Keratinocyte (primary cell): ENCODE measurements at regions not wholly inside any gene's neighbourhood (a gene's known extent, or its start where the extent isn't known, plus 50 kb on each side); places are given as distances from the start of the nearest gene placed in this dataset.

Source experiments
- DNase-seq: peaks from one replicate; pipeline ENCODE4 v3.0.0-alpha.2; 2011; ENCODE audit warnings: low read depth, missing footprints, low spot score
- FAIRE-seq: peaks from 2 replicates; lab custom pipeline; 2011; peaks lifted over from hg19 to GRCh38; lab: Jason Lieb, UNC
- H2AFZ ChIP-seq: 2 replicates; pipeline ENCODE4 v1.6.0; 2012; ENCODE audit warnings: low read length, control low read depth, inconsistent platforms; ENCODE audit not compliant: control insufficient read depth
- H3K27ac ChIP-seq: 2 replicates; pipeline ENCODE4 v1.5.1; 2011; ENCODE audit warnings: low read length; ENCODE audit not compliant: control insufficient read depth, insufficient read depth
- H3K27me3 ChIP-seq: 3 replicates; pipeline ENCODE4 v1.6.0; 2011; ENCODE audit warnings: low read length; ENCODE audit not compliant: control insufficient read depth, insufficient read depth; ENCODE audit errors: extremely low read depth
- H3K36me3 ChIP-seq, 2 experiments: 2 replicates in 1 of 2; 3 replicates in 1 of 2; pipeline ENCODE4 v1.5.1; 2011; ENCODE audit warnings: low read length in 2 of 2, mild to moderate bottlenecking in 1 of 2; ENCODE audit not compliant: control insufficient read depth in 2 of 2, insufficient read depth in 2 of 2; ENCODE audit errors: extremely low read depth in 1 of 2
- H3K4me1 ChIP-seq: 3 replicates; pipeline ENCODE4 v1.5.1; 2011; ENCODE audit warnings: low read length; ENCODE audit not compliant: control insufficient read depth, insufficient read depth; ENCODE audit errors: extremely low read depth
- H3K4me2 ChIP-seq: 3 replicates; pipeline ENCODE4 v1.6.0; 2011; ENCODE audit warnings: low read depth, low read length; ENCODE audit not compliant: control insufficient read depth, insufficient read depth; ENCODE audit errors: extremely low read depth
- H3K4me3 ChIP-seq, 3 experiments: fragments of 200-600 bp in 1 of 3; sonication (generic) in 1 of 3; 2 replicates in 2 of 3; 3 replicates in 1 of 3; pipeline ENCODE4 v1.5.1; 2011 to 2016; ENCODE audit warnings: low read length in 3 of 3, mild to moderate bottlenecking in 3 of 3, control low read depth in 2 of 3, inconsistent platforms in 1 of 3, low read depth in 1 of 3, mixed read lengths in 1 of 3, mixed run types in 1 of 3, moderate library complexity in 1 of 3; ENCODE audit not compliant: control insufficient read depth in 2 of 3, insufficient read depth in 2 of 3; ENCODE audit errors: extremely low read depth in 1 of 3
- H3K79me2 ChIP-seq: 2 replicates; pipeline ENCODE4 v1.6.0; 2012; ENCODE audit warnings: low read length; ENCODE audit not compliant: control insufficient read depth, insufficient read depth
- H3K9ac ChIP-seq: 3 replicates; pipeline ENCODE4 v1.6.0; 2011; ENCODE audit warnings: low read length; ENCODE audit not compliant: control insufficient read depth, insufficient read depth; ENCODE audit errors: extremely low read depth
- H3K9me1 ChIP-seq: 3 replicates; pipeline ENCODE4 v1.6.0; 2011; ENCODE audit warnings: low read length; ENCODE audit not compliant: control insufficient read depth, insufficient read depth; ENCODE audit errors: extremely low read depth
- H3K9me3 ChIP-seq: 2 replicates; pipeline ENCODE4 v1.5.1; 2012; ENCODE audit warnings: low read depth, low read length; ENCODE audit not compliant: control insufficient read depth
- H4K20me1 ChIP-seq: 3 replicates; pipeline ENCODE4 v1.6.0; 2011; ENCODE audit warnings: low read length; ENCODE audit not compliant: control insufficient read depth, insufficient read depth; ENCODE audit errors: extremely low read depth
- EZH2 ChIP-seq: IDR thresholded peaks from one replicate; pipeline ENCODE4 v1.6.1; 2012; ENCODE audit warnings: inconsistent platforms, mild to moderate bottlenecking, low read length, moderate library complexity
- dilution Hi-C: fragments of 300-500 bp; cut with MboI; formaldehyde crosslinking; loops from one replicate; pipeline ENCODE4 v1.7.0; 2020; ENCODE audit warnings: low sequenced_read_pairs; ENCODE audit not compliant: extremely low pct_ligation_motif_present
- TF ChIP-seq, protein P1 (sequence below), 3 experiments: IDR thresholded peaks in 1 of 3; conservative IDR thresholded peaks in 1 of 3; optimal IDR thresholded peaks in 1 of 3; 2 replicates in 2 of 3; 3 replicates in 1 of 3; pipeline versions ENCODE3 to v1.5.1; 2011; ENCODE audit warnings: low read length in 3 of 3, mild to moderate bottlenecking in 3 of 3, moderate library complexity in 2 of 3, control low read depth in 1 of 3, inconsistent platforms in 1 of 3; ENCODE audit not compliant: insufficient read depth in 2 of 3; ENCODE audit errors: extremely low read depth in 1 of 3

- no peak for TF ChIP-seq EZH2
- TF ChIP-seq, protein P1, sequence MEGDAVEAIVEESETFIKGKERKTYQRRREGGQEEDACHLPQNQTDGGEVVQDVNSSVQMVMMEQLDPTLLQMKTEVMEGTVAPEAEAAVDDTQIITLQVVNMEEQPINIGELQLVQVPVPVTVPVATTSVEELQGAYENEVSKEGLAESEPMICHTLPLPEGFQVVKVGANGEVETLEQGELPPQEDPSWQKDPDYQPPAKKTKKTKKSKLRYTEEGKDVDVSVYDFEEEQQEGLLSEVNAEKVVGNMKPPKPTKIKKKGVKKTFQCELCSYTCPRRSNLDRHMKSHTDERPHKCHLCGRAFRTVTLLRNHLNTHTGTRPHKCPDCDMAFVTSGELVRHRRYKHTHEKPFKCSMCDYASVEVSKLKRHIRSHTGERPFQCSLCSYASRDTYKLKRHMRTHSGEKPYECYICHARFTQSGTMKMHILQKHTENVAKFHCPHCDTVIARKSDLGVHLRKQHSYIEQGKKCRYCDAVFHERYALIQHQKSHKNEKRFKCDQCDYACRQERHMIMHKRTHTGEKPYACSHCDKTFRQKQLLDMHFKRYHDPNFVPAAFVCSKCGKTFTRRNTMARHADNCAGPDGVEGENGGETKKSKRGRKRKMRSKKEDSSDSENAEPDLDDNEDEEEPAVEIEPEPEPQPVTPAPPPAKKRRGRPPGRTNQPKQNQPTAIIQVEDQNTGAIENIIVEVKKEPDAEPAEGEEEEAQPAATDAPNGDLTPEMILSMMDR (optimal IDR thresholded peaks at IDR 0.05 in 1 of 3, IDR thresholded peaks at IDR 0.05 in 1 of 3, conservative IDR thresholded peaks at IDR 0.05 in 1 of 3; ENCODE audit: extremely low read depth in 1 of 3, insufficient read depth in 2 of 3, low read length in 3 of 3), result no peak
- Histone ChIP-seq H3K9ac (no peak overlapping the region), H3K36me3 (no peaks in the 10 kb centered on the region), H3K9me1 (no peaks in the 10 kb centered on the region), H3K27ac (no peak overlapping the region), H3K4me2 (no peak overlapping the region), H3K4me3 (no peak overlapping the region), H3K27me3 (peaks cover 7% of the 10 kb centered on the region), H3K9me3 (no peaks in the 10 kb centered on the region), H4K20me1 (no peaks in the 10 kb centered on the region), H3K4me1 (peaks cover 5% of the 10 kb centered on the region), H2AFZ (no peak overlapping the region), H3K79me2 (no peaks in the 10 kb centered on the region)
- no peak for FAIRE-seq
- DNase-seq, result no peak
- dilution Hi-C loops, result no loop called here
Measured at GRCh38 chr9:95754533-95755420, 120.7 kb upstream of the ERCC6L2 start.

DNA sequence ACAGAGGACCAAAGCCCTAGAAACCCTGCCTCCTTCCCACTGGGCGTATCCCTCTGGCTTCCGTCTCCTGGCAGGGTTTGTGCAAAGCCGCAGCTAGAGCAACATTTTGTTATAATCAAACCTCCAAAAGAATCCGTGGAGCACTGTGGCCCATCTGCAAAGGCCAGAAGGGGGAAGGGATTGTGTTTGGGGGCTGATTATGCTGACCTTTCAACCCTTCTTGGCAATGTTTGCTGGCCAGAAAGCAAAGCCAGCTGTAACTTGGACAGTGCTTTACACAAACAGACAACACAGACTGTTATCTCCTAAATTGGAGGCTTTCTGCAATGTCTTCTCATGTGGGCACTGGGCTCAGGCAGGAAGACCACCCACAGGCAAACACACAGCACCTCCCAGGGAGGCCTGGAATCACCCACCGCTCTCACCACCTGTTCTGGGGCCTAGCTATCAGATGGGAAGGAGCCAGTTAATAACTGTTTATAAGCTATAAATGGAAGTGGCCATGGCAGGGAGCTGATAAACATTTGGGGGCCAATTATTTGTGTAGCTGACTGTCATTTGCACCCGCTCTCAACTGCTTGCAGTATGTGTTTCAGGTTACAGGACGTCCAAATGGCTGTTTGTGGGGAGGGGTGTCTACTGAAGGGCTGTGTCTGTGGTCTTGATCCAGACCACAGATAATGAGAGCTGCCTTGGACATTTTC, 121.6 kb upstream of the ERCC6L2 start:
- DNase-seq (no peak), FAIRE-seq (no peak)
- no peaks in the 10 kb centered on the region for H3K9me3 ChIP-seq
- H3K9ac ChIP-seq, result no peak overlapping the region
- TF ChIP-seq EZH2, result no peak
- TF ChIP-seq, protein P1 (optimal IDR thresholded peaks at IDR 0.05 in 1 of 3, IDR thresholded peaks at IDR 0.05 in 1 of 3, conservative IDR thresholded peaks at IDR 0.05 in 1 of 3; ENCODE audit: extremely low read depth in 1 of 3, insufficient read depth in 2 of 3, low read length in 3 of 3), result no peak
- no peak overlapping the region for H3K4me2 ChIP-seq
- no peak overlapping the region for H3K27ac ChIP-seq
- no peaks in the 10 kb centered on the region for H3K36me3 ChIP-seq
- no peaks in the 10 kb centered on the region for H4K20me1 ChIP-seq
- no peak overlapping the region for H3K4me3 ChIP-seq
- H3K9me1 ChIP-seq, result no peaks in the 10 kb centered on the region
- H2AFZ ChIP-seq, result no peak overlapping the region
- H3K79me2 ChIP-seq, result no peaks in the 10 kb centered on the region
- dilution Hi-C loops, result no loop called here
- H3K27me3 ChIP-seq, result peaks cover 7% of the 10 kb centered on the region
- peaks cover 5% of the 10 kb centered on the region for H3K4me1 ChIP-seq
